Activated CD4-positive, alpha-beta T cell treated with anti-CD3 and anti-CD28 coated beads for 48 hours (primary cell): ENCODE measurements at regions not wholly inside any gene's neighbourhood (a gene's known extent, or its start where the extent isn't known, plus 50 kb on each side); places are given as distances from the start of the nearest gene placed in this dataset.

Experiments
- DNase-seq: peaks from one replicate; pipeline ENCODE4 v3.0.0-alpha.2; 2020

- no peak for DNase-seq
These were observed 381.0 kb upstream of the RGMA start for GRCh38 chr15:93469994-93470393.

DNA sequence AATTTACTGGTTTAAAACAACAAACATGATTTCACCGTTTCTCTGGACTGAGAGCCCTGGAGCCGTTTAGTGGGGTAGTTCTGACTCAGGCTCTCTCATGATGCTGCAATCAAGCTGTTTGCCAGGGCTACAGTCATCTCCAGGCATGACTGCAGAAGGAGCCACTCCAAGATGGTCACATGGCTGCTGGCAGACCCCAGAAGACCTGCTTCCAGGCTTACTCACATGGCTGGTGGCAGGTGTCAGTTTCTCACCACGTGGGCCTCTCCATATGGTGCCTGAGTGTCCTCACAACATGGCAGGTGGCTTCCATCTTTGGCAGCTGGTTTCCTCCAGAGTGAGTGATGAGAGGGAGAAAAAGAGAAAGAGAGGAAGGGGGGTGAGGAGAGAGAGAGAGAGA lies 378.3 kb upstream of the RGMA start:
- DNase-seq: no peak

DNA sequence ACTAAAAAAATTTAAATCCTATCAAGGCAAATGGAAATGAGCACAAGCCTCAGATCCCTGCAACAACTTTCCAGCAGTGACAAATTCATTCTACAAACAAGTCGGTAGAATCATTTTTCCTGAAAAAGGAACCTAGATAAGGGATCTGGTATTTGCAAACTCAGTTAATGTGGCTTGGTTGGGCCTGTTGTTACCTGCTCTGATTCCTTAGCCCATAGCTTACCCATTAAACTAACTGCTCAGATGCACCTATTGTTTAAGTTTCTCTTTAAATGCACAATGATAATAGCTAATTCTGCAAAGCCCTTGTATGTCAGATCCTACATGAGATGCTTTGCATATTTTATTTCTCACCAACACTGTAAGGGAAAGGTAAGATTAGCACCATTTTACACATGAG lies 377.4 kb upstream of the RGMA start:
- DNase-seq: no peak

- no peak for DNase-seq
These were observed 373.7 kb upstream of the RGMA start for GRCh38 chr15:93462690-93463089.

DNA sequence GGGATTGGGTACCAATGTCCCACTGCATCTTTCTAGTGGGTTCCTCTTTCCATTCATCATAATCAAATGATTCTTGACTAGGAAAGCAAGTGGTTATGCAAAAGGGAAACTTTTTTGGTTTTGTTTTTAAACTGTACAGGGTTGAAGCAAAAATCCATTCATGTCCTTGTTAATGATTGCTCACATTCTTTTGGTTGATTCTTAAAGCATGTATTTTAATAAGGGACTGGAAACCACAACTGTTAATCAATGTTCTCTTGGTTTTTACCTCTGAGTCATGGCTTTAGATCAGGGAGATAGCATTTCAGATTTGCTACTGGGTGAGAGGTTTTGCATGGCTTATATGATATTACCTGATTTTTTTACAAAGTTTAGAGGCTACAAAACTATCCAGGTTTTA lies 371.7 kb upstream of the RGMA start:
- no peak for DNase-seq

- no peak for DNase-seq
These were observed 370.4 kb upstream of the RGMA start for GRCh38 chr15:93459396-93459795.

- no peak for DNase-seq
These were observed 369.6 kb upstream of the RGMA start for GRCh38 chr15:93458597-93458996.

DNA sequence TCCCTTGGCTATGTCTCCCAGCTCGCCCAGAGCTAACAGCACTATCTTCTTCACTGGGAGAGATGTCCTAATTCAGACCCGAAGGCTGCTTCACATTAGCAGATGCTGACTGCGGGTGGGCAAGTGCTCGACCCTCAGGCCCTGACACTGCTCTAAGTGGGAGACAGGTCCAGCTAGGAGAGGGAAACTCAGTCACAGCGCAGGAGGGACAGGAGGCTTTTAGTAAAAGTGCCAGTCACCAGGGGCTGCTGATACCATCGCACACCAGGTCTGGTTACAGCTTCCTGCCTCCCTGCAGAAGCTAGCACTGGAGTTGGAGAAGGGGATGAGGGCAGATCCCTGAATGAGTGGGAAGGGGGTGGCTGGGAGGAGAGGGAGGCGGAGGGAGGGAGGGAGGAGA lies 365.8 kb upstream of the RGMA start:
- DNase-seq: no peak

- DNase-seq: no peak
These were observed 363.7 kb upstream of the RGMA start for GRCh38 chr15:93452537-93453211.

DNA sequence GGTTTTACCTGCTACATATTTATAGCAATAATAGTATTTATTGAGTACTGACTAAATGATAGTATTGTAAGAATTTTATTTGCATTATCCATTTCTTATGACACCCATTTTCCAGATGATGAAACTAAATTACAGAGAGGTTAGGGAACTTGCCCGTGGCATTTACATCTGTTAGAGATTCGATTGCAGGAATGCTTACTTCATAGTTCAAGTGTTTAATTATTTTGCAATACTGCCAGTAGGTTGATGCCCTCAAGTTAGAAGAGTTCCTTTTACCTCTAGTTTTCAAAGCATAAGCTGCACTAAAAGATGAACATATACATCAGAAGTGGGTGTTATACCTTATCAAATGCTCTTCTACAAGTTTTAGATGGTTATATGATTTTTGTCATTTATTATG lies 362.8 kb upstream of the RGMA start:
- DNase-seq: no peak

GRCh38 chr15:93451265-93451664 lies 362.3 kb upstream of the RGMA start:
- no peak for DNase-seq

- no peak for DNase-seq
These were observed 360.8 kb upstream of the RGMA start for GRCh38 chr15:93449798-93450197.

- no peak for DNase-seq
These were observed 349.3 kb upstream of the RGMA start for GRCh38 chr15:93438310-93438709.

- no peak for DNase-seq
These were observed 343.5 kb upstream of the RGMA start for GRCh38 chr15:93432474-93432873.

DNA sequence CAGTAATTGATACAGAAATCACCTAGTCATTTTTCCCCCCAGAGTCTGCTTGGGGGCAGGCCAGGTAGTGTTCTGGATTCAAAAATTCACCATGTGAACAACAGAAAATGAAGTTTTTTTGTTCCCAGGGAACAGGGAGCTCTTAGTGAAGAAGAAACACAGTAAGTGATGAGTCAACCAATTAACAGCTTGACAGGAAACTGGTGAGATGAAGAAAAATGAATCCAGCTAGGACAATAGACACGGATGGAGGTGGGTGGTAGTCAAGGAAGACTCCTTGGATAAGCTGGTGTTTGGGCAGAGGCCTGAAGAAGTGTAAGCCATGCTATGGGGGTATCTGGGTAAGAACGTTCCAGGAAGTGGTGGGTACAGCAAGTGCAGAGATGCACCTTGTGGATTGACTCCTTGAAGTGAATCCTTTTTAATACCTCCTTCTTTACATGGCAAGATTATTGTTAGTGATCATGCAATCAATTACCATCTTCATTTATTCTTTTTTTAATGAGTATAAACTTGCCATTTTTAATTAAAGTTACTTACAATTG lies 339.9 kb upstream of the RGMA start:
- DNase-seq: no peak

GRCh38 chr15:93428150-93428549 lies 339.1 kb upstream of the RGMA start:
- no peak for DNase-seq

GRCh38 chr15:93424131-93424530 lies 335.1 kb upstream of the RGMA start:
- DNase-seq: no peak

GRCh38 chr15:93422476-93422875 lies 333.5 kb upstream of the RGMA start:
- no peak for DNase-seq

DNA sequence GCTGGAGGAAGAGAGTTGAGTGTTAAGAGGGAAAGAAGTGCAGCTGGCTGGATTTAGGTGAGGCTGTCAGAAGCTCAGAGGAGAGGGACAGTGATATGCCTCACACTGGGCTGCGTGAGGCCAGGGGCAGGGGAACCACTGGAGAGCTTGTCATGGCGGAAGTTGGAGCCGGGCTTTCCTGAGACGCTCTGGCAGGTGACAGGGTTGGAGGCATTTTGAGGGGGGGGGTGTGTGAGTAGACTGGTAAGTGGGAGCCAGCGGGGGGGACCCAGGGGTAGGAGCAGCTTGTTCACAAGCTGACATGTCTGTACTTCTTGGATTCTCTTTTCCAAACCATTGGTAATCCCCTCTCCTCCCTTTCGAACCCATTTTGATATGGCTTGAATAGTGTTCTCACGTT lies 331.5 kb upstream of the RGMA start:
- DNase-seq: no peak

- DNase-seq: no peak
These were observed 331.0 kb upstream of the RGMA start for GRCh38 chr15:93420050-93420452.

DNA sequence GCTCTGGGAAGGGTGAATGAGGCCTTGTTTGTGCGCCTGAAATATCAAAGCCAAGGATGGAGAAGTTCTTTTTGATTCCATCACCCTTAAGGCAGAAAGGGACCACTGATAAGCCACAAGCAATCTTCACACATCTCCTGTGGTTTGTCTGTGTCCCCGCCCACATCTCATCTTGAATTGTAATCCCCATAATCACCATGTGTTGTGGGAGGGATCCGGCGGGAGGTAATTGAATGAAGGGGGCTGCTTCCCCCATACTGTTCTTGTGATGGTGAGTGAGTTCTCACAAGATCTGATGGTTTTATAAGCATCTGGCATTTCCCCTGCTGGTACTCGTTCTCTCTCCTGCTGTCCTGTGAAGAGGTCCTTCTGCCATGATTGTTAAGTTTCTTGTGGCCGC lies 329.6 kb upstream of the RGMA start:
- DNase-seq: no peak

DNA sequence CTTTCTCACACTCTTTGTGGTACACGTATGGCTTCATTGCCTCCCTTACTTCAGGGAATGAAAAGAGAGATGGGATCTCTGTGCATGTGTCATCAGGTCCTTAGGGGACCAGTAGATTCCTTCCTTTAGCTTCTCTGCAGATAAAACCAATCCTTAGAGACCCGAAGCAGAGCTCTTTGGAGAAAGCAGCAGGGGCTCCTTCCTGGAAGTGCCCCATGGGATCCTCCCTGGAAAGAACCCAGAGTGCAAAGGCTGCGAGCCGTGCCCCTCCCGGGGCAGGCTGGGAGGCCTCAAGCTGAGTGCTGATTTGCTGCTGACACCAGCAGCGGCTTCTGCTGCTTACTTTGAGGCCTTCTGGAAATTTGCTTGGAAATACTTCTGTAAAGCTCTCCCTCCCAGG lies 328.6 kb upstream of the RGMA start:
- DNase-seq: no peak

DNA sequence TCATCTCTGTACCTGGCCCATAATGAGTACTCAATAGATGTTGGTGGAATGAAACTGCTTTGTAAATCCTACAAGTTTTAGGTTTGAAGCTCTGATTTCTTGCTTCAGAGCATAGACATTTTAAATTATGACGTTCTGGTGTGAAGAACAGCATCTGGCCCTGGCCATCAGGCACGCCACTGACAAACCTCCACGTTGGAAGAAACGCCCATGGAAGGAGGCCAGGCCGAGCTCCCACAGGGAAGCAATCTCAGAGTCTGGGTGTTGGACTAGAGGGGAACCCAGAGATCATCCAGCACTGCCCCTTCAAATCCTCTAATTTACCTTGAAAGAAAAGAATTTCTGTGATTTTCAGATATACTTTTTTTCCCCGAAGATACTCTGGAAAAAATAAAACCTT lies 328.1 kb upstream of the RGMA start:
- no peak for DNase-seq

DNA sequence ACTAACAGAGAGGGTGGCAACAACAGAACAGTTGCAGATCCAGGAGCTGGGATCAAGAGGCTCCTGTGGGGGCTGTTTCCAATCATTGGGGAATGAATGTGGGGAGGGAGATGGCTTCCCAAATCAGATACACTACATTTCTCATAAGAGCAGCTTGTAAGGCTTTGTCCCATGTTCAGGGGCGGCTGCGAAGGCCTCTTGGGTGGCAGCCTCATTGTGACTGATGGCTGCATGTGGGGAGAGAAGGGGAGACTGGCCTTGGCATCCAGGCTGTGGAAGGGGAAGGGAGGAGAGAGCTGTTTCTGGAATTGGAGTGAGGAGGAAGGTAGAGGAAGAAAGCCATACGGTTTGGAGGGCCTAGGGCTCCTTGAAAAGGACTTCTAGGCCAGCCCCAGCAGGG lies 326.6 kb upstream of the RGMA start:
- no peak for DNase-seq

DNA sequence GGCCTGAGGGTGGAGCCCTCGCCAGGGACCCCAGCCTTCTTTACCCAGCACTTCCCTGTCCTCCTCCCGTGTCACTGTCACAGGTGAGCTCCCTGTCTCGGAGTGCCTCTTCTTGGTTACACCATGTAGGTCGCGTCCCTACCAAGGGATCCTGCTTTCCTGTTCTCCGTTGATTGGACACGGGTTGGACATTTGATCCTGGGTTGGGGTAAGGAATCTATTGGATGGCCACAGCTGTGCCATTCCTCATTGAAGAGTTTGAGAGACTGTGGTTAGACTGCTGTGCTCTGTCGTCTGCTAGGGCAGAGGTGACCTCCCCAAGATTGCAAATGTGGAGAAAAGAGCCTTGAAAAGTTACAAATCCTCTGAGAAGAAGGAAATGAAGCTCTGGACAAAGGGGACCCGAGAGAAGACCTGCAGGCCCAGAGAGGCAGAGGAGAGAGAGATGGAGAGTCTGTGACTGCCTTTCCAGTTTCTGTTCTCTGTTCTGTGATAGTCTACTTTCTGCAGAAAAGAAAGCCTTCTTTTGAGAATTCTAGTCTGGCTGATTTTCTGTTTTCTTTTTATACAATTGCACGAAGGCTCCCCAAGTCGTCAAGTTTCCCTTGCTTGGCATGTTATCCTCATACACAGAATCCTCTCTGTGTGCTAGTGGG lies 325.7 kb upstream of the RGMA start:
- no peak for DNase-seq
